Liver (tissue), 8 donors: ENCODE measurements at regions not wholly inside any gene's neighbourhood (a gene's known extent, or its start where the extent isn't known, plus 50 kb on each side); places are given as distances from the start of the nearest gene placed in this dataset.

ENCODE experiments used
- DNase-seq: peaks from one replicate; pipeline ENCODE4 v3.0.0-alpha.2; 2017; ENCODE audit warnings: low spot score
- H3K27ac ChIP-seq, 2 donors: one replicate each; pipeline ENCODE4 v1.7.0; 2013; ENCODE audit warnings: inconsistent platforms in 2 of 2, low read length in 2 of 2, control low read depth in 1 of 2, low read depth in 1 of 2, mild to moderate bottlenecking in 1 of 2
- H3K27me3 ChIP-seq, 4 donors: one replicate each; pipeline versions ENCODE4 v1.6.1 to v1.7.0; 2013; ENCODE audit warnings: low read length in 3 of 4, inconsistent platforms in 1 of 4, mild to moderate bottlenecking in 1 of 4, moderate library complexity in 1 of 4; ENCODE audit not compliant: control insufficient read depth in 4 of 4, insufficient read depth in 4 of 4
- H3K36me3 ChIP-seq, 4 donors: one replicate each; pipeline versions ENCODE4 v1.6.1 to v1.7.0; 2013; ENCODE audit warnings: low read length in 3 of 4, mild to moderate bottlenecking in 3 of 4, low read depth in 1 of 4, moderate library complexity in 1 of 4; ENCODE audit not compliant: control insufficient read depth in 4 of 4, insufficient read depth in 3 of 4
- H3K4me1 ChIP-seq, 4 donors: one replicate each; pipeline versions ENCODE4 v1.6.1 to v1.7.0; 2013; ENCODE audit warnings: low read length in 3 of 4, mild to moderate bottlenecking in 3 of 4, moderate library complexity in 1 of 4; ENCODE audit not compliant: control insufficient read depth in 4 of 4, insufficient read depth in 4 of 4
- H3K4me3 ChIP-seq, 3 donors: one replicate each; pipeline versions ENCODE4 v1.6.1 to v1.7.0; 2013; ENCODE audit warnings: low read length in 3 of 3, control low read depth in 1 of 3, low read depth in 1 of 3, mild to moderate bottlenecking in 1 of 3
- H3K9ac ChIP-seq, 2 donors: one replicate each; pipeline ENCODE4 v1.7.0; 2013; ENCODE audit warnings: low read length in 2 of 2, mild to moderate bottlenecking in 2 of 2, moderate library complexity in 2 of 2, control low read depth in 1 of 2, low read depth in 1 of 2
- H3K9me3 ChIP-seq, 4 donors: one replicate each; pipeline versions ENCODE4 v1.6.1 to v1.7.0; 2013; ENCODE audit warnings: low read length in 3 of 4; ENCODE audit not compliant: control insufficient read depth in 4 of 4
- ATF3 ChIP-seq: IDR thresholded peaks from 2 replicates; pipeline ENCODE4 v1.6.1; 2016; ENCODE audit warnings: antibody characterized with exemption
- EGR1 ChIP-seq, 2 donors: IDR thresholded peaks; 2 replicates each; pipeline ENCODE4 v1.6.1; 2016 to 2018; ENCODE audit warnings: antibody characterized with exemption in 2 of 2, low read depth in 2 of 2
- FOXA1 ChIP-seq: IDR thresholded peaks from 2 replicates; pipeline ENCODE4 v1.6.1; 2016; ENCODE audit warnings: antibody characterized with exemption
- FOXA2 ChIP-seq: IDR thresholded peaks from 2 replicates; pipeline ENCODE4 v1.6.1; 2016; ENCODE audit warnings: antibody characterized with exemption
- GABPA ChIP-seq, 2 donors: IDR thresholded peaks in 1 of 2; conservative IDR thresholded peaks in 1 of 2; 2 replicates each; pipeline ENCODE4 v1.6.1; 2016; ENCODE audit warnings: antibody characterized with exemption in 2 of 2, mild to moderate bottlenecking in 1 of 2, moderate library complexity in 1 of 2
- HNF4A ChIP-seq, 2 donors: conservative IDR thresholded peaks; 2 replicates each; pipeline ENCODE4 v1.6.1; 2016; ENCODE audit warnings: antibody characterized with exemption in 2 of 2, mild to moderate bottlenecking in 2 of 2
- HNF4G ChIP-seq: IDR thresholded peaks from 2 replicates; pipeline ENCODE4 v1.6.1; 2016; ENCODE audit warnings: antibody characterized with exemption
- JUND ChIP-seq, 2 donors: IDR thresholded peaks; 2 replicates each; pipeline ENCODE4 v1.6.1; 2016; ENCODE audit warnings: antibody characterized with exemption in 2 of 2
- NR2F2 ChIP-seq: IDR thresholded peaks from 2 replicates; pipeline ENCODE4 v1.6.1; 2016; ENCODE audit warnings: antibody characterized with exemption
- RAD21 ChIP-seq, 2 donors: IDR thresholded peaks; 2 replicates each; pipeline ENCODE4 v1.6.1; 2016; ENCODE audit warnings: antibody characterized with exemption in 2 of 2, mild to moderate bottlenecking in 2 of 2
- RXRA ChIP-seq, 2 donors: IDR thresholded peaks; 2 replicates each; pipeline ENCODE4 v1.6.1; 2017 to 2018; ENCODE audit warnings: antibody characterized with exemption in 2 of 2, mild to moderate bottlenecking in 1 of 2
- SP1 ChIP-seq: IDR thresholded peaks from 2 replicates; pipeline ENCODE4 v1.6.1; 2018; ENCODE audit warnings: antibody characterized with exemption, mild to moderate bottlenecking
- TAF1 ChIP-seq: conservative IDR thresholded peaks from 2 replicates; pipeline ENCODE4 v1.6.1; 2016; ENCODE audit warnings: antibody characterized with exemption, mild to moderate bottlenecking
- YY1 ChIP-seq: IDR thresholded peaks from 2 replicates; pipeline ENCODE4 v1.6.1; 2016; ENCODE audit warnings: antibody characterized with exemption, mild to moderate bottlenecking
- WGBS: extraction: QIAGEN DNeasy Blood & Tissue Kit; methylation state at CpG from one replicate; pipeline ENCODE4 v1.1.7; 2013; 5-methylcytosine and 5-hydroxymethylcytosine counted together
- TF ChIP-seq, protein P1 (sequence below): fragments of 150-350 bp; IDR thresholded peaks from 2 replicates; pipeline ENCODE4 v1.5.1; 2017; ENCODE audit warnings: improper control_type of control experiment, low read depth, low read length; ENCODE audit not compliant: missing input control
- TF ChIP-seq, protein P2 (sequence below): IDR thresholded peaks from 2 replicates; pipeline ENCODE4 v1.6.1; 2016; ENCODE audit warnings: antibody characterized with exemption, mild to moderate bottlenecking
- TF ChIP-seq, protein P3 (sequence below): IDR thresholded peaks from 2 replicates; pipeline ENCODE4 v1.6.1; 2016; ENCODE audit warnings: antibody characterized with exemption
- TF ChIP-seq, protein P4 (sequence below): IDR thresholded peaks from 2 replicates; pipeline ENCODE4 v1.6.1; 2016; ENCODE audit warnings: antibody characterized with exemption
- donor health status: healthy.
- donor health status: healthy.
- donor health status: healthy.
- donor health status: healthy.
- donor health status: healthy.

- 87% methylated on average over 6 of the region's 6 CpGs for WGBS
- no peak for TF ChIP-seq HNF4G
- no peak for TF ChIP-seq HNF4A (conservative IDR thresholded peaks at IDR 0.05)
- TF ChIP-seq EGR1 (IDR thresholded peaks at IDR 0.05; ENCODE audit: low read depth in 2 of 2), result no peak
- TF ChIP-seq FOXA2, result no peak
- no peak for TF ChIP-seq RXRA (IDR thresholded peaks at IDR 0.05)
- TF ChIP-seq, protein P1, sequence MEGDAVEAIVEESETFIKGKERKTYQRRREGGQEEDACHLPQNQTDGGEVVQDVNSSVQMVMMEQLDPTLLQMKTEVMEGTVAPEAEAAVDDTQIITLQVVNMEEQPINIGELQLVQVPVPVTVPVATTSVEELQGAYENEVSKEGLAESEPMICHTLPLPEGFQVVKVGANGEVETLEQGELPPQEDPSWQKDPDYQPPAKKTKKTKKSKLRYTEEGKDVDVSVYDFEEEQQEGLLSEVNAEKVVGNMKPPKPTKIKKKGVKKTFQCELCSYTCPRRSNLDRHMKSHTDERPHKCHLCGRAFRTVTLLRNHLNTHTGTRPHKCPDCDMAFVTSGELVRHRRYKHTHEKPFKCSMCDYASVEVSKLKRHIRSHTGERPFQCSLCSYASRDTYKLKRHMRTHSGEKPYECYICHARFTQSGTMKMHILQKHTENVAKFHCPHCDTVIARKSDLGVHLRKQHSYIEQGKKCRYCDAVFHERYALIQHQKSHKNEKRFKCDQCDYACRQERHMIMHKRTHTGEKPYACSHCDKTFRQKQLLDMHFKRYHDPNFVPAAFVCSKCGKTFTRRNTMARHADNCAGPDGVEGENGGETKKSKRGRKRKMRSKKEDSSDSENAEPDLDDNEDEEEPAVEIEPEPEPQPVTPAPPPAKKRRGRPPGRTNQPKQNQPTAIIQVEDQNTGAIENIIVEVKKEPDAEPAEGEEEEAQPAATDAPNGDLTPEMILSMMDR, result no peak
- no peak for TF ChIP-seq FOXA1
- TF ChIP-seq RAD21 (IDR thresholded peaks at IDR 0.05), result no peak
- TF ChIP-seq, protein P2, sequence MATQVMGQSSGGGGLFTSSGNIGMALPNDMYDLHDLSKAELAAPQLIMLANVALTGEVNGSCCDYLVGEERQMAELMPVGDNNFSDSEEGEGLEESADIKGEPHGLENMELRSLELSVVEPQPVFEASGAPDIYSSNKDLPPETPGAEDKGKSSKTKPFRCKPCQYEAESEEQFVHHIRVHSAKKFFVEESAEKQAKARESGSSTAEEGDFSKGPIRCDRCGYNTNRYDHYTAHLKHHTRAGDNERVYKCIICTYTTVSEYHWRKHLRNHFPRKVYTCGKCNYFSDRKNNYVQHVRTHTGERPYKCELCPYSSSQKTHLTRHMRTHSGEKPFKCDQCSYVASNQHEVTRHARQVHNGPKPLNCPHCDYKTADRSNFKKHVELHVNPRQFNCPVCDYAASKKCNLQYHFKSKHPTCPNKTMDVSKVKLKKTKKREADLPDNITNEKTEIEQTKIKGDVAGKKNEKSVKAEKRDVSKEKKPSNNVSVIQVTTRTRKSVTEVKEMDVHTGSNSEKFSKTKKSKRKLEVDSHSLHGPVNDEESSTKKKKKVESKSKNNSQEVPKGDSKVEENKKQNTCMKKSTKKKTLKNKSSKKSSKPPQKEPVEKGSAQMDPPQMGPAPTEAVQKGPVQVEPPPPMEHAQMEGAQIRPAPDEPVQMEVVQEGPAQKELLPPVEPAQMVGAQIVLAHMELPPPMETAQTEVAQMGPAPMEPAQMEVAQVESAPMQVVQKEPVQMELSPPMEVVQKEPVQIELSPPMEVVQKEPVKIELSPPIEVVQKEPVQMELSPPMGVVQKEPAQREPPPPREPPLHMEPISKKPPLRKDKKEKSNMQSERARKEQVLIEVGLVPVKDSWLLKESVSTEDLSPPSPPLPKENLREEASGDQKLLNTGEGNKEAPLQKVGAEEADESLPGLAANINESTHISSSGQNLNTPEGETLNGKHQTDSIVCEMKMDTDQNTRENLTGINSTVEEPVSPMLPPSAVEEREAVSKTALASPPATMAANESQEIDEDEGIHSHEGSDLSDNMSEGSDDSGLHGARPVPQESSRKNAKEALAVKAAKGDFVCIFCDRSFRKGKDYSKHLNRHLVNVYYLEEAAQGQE, result no peak
Measured at GRCh38 chr10:70942125-70942524, 53.8 kb upstream of the PCBD1 start.

DNA sequence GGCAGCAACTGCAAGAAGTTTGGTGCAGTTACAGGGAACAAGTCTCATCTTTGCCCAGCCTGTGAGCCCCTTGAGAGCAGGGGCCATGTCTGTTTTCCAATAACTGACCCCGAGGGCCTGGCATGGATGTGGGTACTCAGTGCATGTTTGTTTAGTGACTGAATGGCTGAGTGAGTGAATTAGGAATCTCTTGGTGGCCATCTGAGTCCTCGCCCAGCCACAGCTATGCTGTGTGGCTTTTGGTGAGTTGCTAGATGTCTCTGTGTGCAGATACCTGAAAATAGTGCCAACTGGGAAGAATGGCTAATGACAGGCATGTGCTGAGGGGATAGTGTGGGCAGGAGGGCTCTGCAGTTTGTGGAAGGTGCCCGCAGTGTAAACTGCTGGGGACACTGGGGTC, 54.4 kb upstream of the PCBD1 start:
- Histone ChIP-seq H3K9me3 (no peaks in the 10 kb centered on the region), H3K36me3 (no peaks in the 10 kb centered on the region), H3K4me1 (no peaks in the 10 kb centered on the region), H3K9ac (no peak overlapping the region), H3K27me3 (no peaks in the 10 kb centered on the region), H3K4me3 (no peak overlapping the region), H3K27ac (no peak overlapping the region)
- DNase-seq, result no peak
- no peak for TF ChIP-seq RAD21 (IDR thresholded peaks at IDR 0.05)
- TF ChIP-seq RXRA (IDR thresholded peaks at IDR 0.05), result no peak
- no peak for TF ChIP-seq HNF4G
- TF ChIP-seq JUND (IDR thresholded peaks at IDR 0.05), result no peak
- no peak for TF ChIP-seq NR2F2
- TF ChIP-seq FOXA1, result no peak
- TF ChIP-seq SP1, result no peak
- no peak for TF ChIP-seq TAF1
- TF ChIP-seq HNF4A (conservative IDR thresholded peaks at IDR 0.05), result no peak
- TF ChIP-seq YY1, result no peak
- no peak for TF ChIP-seq FOXA2
- TF ChIP-seq, protein P3, sequence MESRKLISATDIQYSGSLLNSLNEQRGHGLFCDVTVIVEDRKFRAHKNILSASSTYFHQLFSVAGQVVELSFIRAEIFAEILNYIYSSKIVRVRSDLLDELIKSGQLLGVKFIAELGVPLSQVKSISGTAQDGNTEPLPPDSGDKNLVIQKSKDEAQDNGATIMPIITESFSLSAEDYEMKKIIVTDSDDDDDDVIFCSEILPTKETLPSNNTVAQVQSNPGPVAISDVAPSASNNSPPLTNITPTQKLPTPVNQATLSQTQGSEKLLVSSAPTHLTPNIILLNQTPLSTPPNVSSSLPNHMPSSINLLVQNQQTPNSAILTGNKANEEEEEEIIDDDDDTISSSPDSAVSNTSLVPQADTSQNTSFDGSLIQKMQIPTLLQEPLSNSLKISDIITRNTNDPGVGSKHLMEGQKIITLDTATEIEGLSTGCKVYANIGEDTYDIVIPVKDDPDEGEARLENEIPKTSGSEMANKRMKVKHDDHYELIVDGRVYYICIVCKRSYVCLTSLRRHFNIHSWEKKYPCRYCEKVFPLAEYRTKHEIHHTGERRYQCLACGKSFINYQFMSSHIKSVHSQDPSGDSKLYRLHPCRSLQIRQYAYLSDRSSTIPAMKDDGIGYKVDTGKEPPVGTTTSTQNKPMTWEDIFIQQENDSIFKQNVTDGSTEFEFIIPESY, result no peak
- TF ChIP-seq, protein P1, result no peak
- TF ChIP-seq GABPA (IDR thresholded peaks at IDR 0.05 in 1 of 2, conservative IDR thresholded peaks at IDR 0.05 in 1 of 2), result no peak
- TF ChIP-seq, protein P2, result no peak
- TF ChIP-seq, protein P4, sequence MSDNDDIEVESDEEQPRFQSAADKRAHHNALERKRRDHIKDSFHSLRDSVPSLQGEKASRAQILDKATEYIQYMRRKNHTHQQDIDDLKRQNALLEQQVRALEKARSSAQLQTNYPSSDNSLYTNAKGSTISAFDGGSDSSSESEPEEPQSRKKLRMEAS, result no peak
- no peak for TF ChIP-seq EGR1 (IDR thresholded peaks at IDR 0.05; ENCODE audit: low read depth in 2 of 2)
- no peak for TF ChIP-seq ATF3
- 82% methylated on average over 3 of the region's 3 CpGs for WGBS

More at GRCh38 chr10:70942125-70942524, 53.8 kb upstream of the PCBD1 start:
- Histone ChIP-seq H3K27me3 (no peaks in the 10 kb centered on the region), H3K4me3 (no peak overlapping the region), H3K36me3 (no peaks in the 10 kb centered on the region), H3K9me3 (no peaks in the 10 kb centered on the region), H3K27ac (no peak overlapping the region), H3K4me1 (no peaks in the 10 kb centered on the region), H3K9ac (no peak overlapping the region)
- DNase-seq, result no peak
